Activated CD4-positive, alpha-beta T cell treated with anti-CD3 and anti-CD28 coated beads for 36 hours (primary cell): ENCODE measurements at regions not wholly inside any gene's neighbourhood (a gene's known extent, or its start where the extent isn't known, plus 50 kb on each side); places are given as distances from the start of the nearest gene placed in this dataset.

Experiments
- ATAC-seq: fragments of 200-7000 bp; cut with Tn5 transposase; one replicate; pipeline ENCODE4 v1.10.0; 2021; ENCODE audit warnings: mild to moderate bottlenecking, moderate library complexity
- CTCF ChIA-PET: fragments of 350-600 bp; sonication (Branson Sonifier 250); formaldehyde crosslinking; loops from one replicate; lab custom pipeline; 2021; ENCODE audit warnings: antibody characterized with exemption; lab: Charles Lee
- POLR2A ChIA-PET: fragments of 350-600 bp; sonication (Branson Sonifier 250); formaldehyde crosslinking; loops from one replicate; lab custom pipeline; 2021; ENCODE audit warnings: antibody characterized with exemption, inconsistent platforms; lab: Charles Lee
- DNase-seq: peaks from one replicate; pipeline ENCODE4 v3.0.0-alpha.2; 2020
- H3K27ac Mint-ChIP-seq: one replicate; pipeline ENCODE4 v1.8.0; 2021; ENCODE audit warnings: mixed read lengths
- H3K27me3 Mint-ChIP-seq: one replicate; pipeline ENCODE4 v1.8.0; 2021; ENCODE audit warnings: mixed read lengths
- H3K36me3 Mint-ChIP-seq: one replicate; pipeline ENCODE4 v1.8.0; 2021; ENCODE audit warnings: low read depth, mixed read lengths
- H3K4me1 Mint-ChIP-seq: one replicate; pipeline ENCODE4 v1.8.0; 2021; ENCODE audit warnings: mixed read lengths
- H3K4me3 Mint-ChIP-seq: one replicate; pipeline ENCODE4 v1.8.0; 2021; ENCODE audit warnings: mild to moderate bottlenecking, moderate library complexity, mixed read lengths
- H3K9me3 Mint-ChIP-seq: one replicate; pipeline ENCODE4 v1.8.0; 2021; ENCODE audit warnings: low read depth, mixed read lengths
- intact Hi-C, 2 experiments: fragments of 100-400 bp; cut with DNase I in 1 of 2; cut with micrococcal nuclease in 1 of 2; formaldehyde crosslinking; loops; one replicate each; pipeline versions ENCODE4 v1.14.2 to v1.15.1; 2022 to 2024; cut with DNase I, micrococcal nuclease

DNA sequence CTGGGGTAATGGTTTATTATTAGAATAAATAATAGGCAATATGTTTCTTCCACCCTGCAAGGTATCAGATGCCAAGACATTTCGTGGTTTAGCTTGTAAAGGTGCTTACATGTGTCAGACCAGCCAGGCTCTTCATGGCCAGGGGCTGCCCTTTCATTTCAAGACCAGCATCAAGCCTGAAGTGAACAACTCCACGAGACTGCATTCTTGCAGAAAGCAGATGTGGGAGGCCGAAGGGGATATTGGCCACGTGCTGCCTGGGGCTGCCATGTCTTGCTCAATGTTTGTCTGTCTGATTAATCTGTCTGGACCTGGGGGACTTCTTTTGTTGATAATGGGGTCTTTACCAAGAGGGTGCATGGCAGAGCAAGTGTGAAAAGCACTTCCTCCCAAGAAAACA lies 294.2 kb upstream of the RBFOX1 start:
- Mint-ChIP-seq H3K27me3 (no peaks in the 10 kb centered on the region), H3K36me3 (no peaks in the 10 kb centered on the region), H3K27ac (no peak overlapping the region), H3K9me3 (peaks cover 6% of the 10 kb centered on the region), H3K4me3 (no peak overlapping the region), H3K4me1 (no peaks in the 10 kb centered on the region)
- DNase-seq (no peak), ATAC-seq (no peak)
- CTCF ChIA-PET = no interaction called here
- POLR2A ChIA-PET = no interaction called here
- intact Hi-C loops = no loop called here

GRCh38 chr16:7037495-7037894 lies 295.1 kb upstream of the RBFOX1 start:
- H3K9me3 Mint-ChIP-seq = peaks cover 7% of the 10 kb centered on the region
- ATAC-seq (no peak), DNase-seq (no peak)
- H3K4me1 Mint-ChIP-seq = no peaks in the 10 kb centered on the region
- intact Hi-C loops = no loop called here
- POLR2A ChIA-PET = no interaction called here
- H3K27me3 Mint-ChIP-seq = no peaks in the 10 kb centered on the region
- no peak overlapping the region for H3K27ac Mint-ChIP-seq
- H3K36me3 Mint-ChIP-seq = no peaks in the 10 kb centered on the region
- CTCF ChIA-PET = no interaction called here
- no peak overlapping the region for H3K4me3 Mint-ChIP-seq

DNA sequence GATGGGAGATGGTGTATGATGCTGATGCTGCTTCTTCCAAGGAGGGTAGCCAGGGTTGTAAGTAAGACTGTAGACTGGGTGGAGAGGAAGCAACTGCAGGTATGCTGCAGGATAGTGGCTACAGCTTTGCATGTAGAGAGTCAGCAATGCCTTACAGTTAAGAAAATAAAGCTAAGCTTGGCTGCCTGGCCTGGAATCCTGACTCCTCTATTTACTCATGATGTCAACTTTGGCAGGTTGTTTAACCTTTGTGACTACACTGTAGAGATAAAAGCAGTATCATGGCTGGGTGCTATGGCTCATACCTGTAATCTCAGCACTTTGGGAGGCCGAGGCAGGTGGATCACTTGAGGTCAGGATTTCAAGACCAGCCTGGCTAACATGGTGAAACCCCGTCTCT lies 301.6 kb upstream of the RBFOX1 start:
- ATAC-seq (no peak), DNase-seq (no peak)
- Mint-ChIP-seq H3K27me3 (no peaks in the 10 kb centered on the region), H3K36me3 (no peaks in the 10 kb centered on the region), H3K9me3 (peaks cover 12% of the 10 kb centered on the region), H3K4me1 (no peaks in the 10 kb centered on the region), H3K4me3 (no peak overlapping the region), H3K27ac (no peak overlapping the region)
- ChIA-PET CTCF (no interaction called here), POLR2A (no interaction called here)
- intact Hi-C loops = no loop called here

DNA sequence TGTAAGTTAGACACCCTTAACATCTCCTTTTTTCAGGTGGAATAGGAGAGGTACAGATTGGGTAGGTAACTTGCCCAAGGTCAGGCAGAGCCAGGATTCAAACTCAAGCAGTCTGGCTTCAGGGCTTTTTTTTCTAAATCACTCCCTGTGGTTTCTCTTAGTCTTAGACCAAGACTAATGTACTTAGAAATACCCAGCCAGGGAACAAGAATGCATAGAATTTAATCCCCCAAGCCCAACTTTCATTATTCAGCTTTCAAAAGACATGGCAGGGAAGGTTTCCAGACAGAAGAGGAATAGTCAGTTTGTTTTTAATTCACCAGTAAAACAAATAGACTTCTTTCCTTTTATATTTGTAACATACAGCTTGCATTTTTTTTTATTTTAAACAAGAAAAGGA lies 305.2 kb upstream of the RBFOX1 start:
- H3K27me3 Mint-ChIP-seq = no peaks in the 10 kb centered on the region
- intact Hi-C loops = loop anchor here in 1 of 2 experiments (5.0 kb wide), 1 partner anchor 1145 kb away; no protein-coding TSS in a partner anchor

GRCh38 chr16:7026639-7027038 lies 306.0 kb upstream of the RBFOX1 start:
- H3K36me3 Mint-ChIP-seq = no peaks in the 10 kb centered on the region
- H3K4me3 Mint-ChIP-seq = no peak overlapping the region
- POLR2A ChIA-PET = no interaction called here
- CTCF ChIA-PET = no interaction called here
- no peaks in the 10 kb centered on the region for H3K27me3 Mint-ChIP-seq
- H3K27ac Mint-ChIP-seq = no peak overlapping the region
- H3K4me1 Mint-ChIP-seq = no peaks in the 10 kb centered on the region
- no peak for ATAC-seq
- intact Hi-C loops = loop anchor here in 1 of 2 experiments (5.0 kb wide), 1 partner anchor 1146 kb away; no protein-coding TSS in a partner anchor
- H3K9me3 Mint-ChIP-seq = peaks cover 13% of the 10 kb centered on the region
- no peak for DNase-seq

More for the DNA sequence above, 305.2 kb upstream of the RBFOX1 start:
- ChIA-PET POLR2A (no interaction called here), CTCF (no interaction called here)
- Mint-ChIP-seq H3K4me1 (no peaks in the 10 kb centered on the region), H3K36me3 (no peaks in the 10 kb centered on the region), H3K9me3 (peaks cover 14% of the 10 kb centered on the region), H3K4me3 (no peak overlapping the region), H3K27ac (no peak overlapping the region)
- ATAC-seq (no peak), DNase-seq (no peak)

- H3K4me3 Mint-ChIP-seq = no peak overlapping the region
- POLR2A ChIA-PET = no interaction called here
- CTCF ChIA-PET = no interaction called here
- no peak overlapping the region for H3K27ac Mint-ChIP-seq
- ATAC-seq (no peak), DNase-seq (peak; percentile 69)
- H3K4me1 Mint-ChIP-seq = no peaks in the 10 kb centered on the region
- no peaks in the 10 kb centered on the region for H3K27me3 Mint-ChIP-seq
- intact Hi-C loops = loop anchor here in 1 of 2 experiments (5.0 kb wide), 1 partner anchor 1147 kb away; no protein-coding TSS in a partner anchor
- H3K9me3 Mint-ChIP-seq = peaks cover 13% of the 10 kb centered on the region
- H3K36me3 Mint-ChIP-seq = no peaks in the 10 kb centered on the region
Observed at GRCh38 chr16:7025616-7026190, 306.9 kb upstream of the RBFOX1 start.

GRCh38 chr16:7021653-7022275 lies 310.9 kb upstream of the RBFOX1 start:
- peaks cover 22% of the 10 kb centered on the region for H3K9me3 Mint-ChIP-seq
- CTCF ChIA-PET = no interaction called here
- intact Hi-C loops = no loop called here

GRCh38 chr16:7017006-7017662 lies 315.5 kb upstream of the RBFOX1 start:
- DNase-seq (no peak), ATAC-seq (no peak)
- H3K27ac Mint-ChIP-seq = no peak overlapping the region
- H3K4me3 Mint-ChIP-seq = no peak overlapping the region
- H3K36me3 Mint-ChIP-seq = no peaks in the 10 kb centered on the region
- ChIA-PET POLR2A (no interaction called here), CTCF (no interaction called here)
- no peaks in the 10 kb centered on the region for H3K4me1 Mint-ChIP-seq
- H3K27me3 Mint-ChIP-seq = no peaks in the 10 kb centered on the region
- H3K9me3 Mint-ChIP-seq = peaks cover 28% of the 10 kb centered on the region
- intact Hi-C loops = loop anchor here in 1 of 2 experiments (10.0 kb wide), 1 partner anchor 62 kb away; no protein-coding TSS in a partner anchor

More at GRCh38 chr16:7021653-7022275, 310.9 kb upstream of the RBFOX1 start:
- DNase-seq (no peak), ATAC-seq (no peak)
- Mint-ChIP-seq H3K4me3 (no peak overlapping the region), H3K27ac (no peak overlapping the region), H3K27me3 (no peaks in the 10 kb centered on the region), H3K4me1 (no peaks in the 10 kb centered on the region), H3K36me3 (no peaks in the 10 kb centered on the region)
- POLR2A ChIA-PET = no interaction called here

DNA sequence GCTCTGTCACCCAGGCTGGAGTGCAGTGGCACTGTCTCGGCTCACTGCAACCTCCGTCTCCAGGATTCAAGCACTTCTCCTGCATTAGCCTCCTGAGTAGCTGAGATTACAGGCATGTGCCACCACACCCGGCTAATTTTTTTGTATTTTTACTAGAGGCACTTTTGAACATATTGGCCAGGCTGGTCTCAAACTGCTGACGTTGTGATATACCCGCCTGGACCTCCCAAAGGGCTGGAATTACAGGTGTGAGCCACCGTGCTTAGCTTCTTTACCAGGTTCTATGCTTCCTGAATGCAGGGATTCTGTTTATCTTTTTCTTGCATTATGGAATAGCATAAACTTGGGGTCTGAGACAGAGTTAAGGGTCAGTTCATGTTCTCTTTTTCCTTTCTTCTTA lies 317.9 kb upstream of the RBFOX1 start:
- H3K36me3 Mint-ChIP-seq = no peaks in the 10 kb centered on the region
- H3K9me3 Mint-ChIP-seq = peaks cover 35% of the 10 kb centered on the region
- no peak for DNase-seq
- H3K4me3 Mint-ChIP-seq = no peak overlapping the region
- no peaks in the 10 kb centered on the region for H3K4me1 Mint-ChIP-seq
- POLR2A ChIA-PET = no interaction called here
- ATAC-seq = no peak
- no peaks in the 10 kb centered on the region for H3K27me3 Mint-ChIP-seq
- intact Hi-C loops = loop anchor here in 1 of 2 experiments (10.0 kb wide), 1 partner anchor 60 kb away; no protein-coding TSS in a partner anchor
- H3K27ac Mint-ChIP-seq = no peak overlapping the region
- CTCF ChIA-PET = no interaction called here

- ATAC-seq (no peak), DNase-seq (no peak)
- Mint-ChIP-seq H3K4me1 (no peaks in the 10 kb centered on the region), H3K27ac (no peak overlapping the region), H3K4me3 (no peak overlapping the region), H3K36me3 (no peaks in the 10 kb centered on the region), H3K9me3 (peaks cover 33% of the 10 kb centered on the region), H3K27me3 (no peaks in the 10 kb centered on the region)
- ChIA-PET POLR2A (no interaction called here), CTCF (no interaction called here)
- intact Hi-C loops = loop anchor here in 1 of 2 experiments (10.0 kb wide), 1 partner anchor 59 kb away; no protein-coding TSS in a partner anchor
Observed at GRCh38 chr16:7013990-7014389, 318.7 kb upstream of the RBFOX1 start.

- Mint-ChIP-seq H3K36me3 (no peaks in the 10 kb centered on the region), H3K4me1 (no peaks in the 10 kb centered on the region), H3K4me3 (no peak overlapping the region), H3K9me3 (peaks cover 12% of the 10 kb centered on the region), H3K27me3 (no peaks in the 10 kb centered on the region), H3K27ac (no peak overlapping the region)
- ATAC-seq = no peak
- intact Hi-C loops = no loop called here
- CTCF ChIA-PET = interaction anchor here (0.7 kb wide), 1 partner anchor 1808 kb away, joined by 3 read pairs; no protein-coding TSS in a partner anchor
- no peak for DNase-seq
- POLR2A ChIA-PET = no interaction called here
Observed at GRCh38 chr16:7004266-7004665, 328.4 kb upstream of the RBFOX1 start.

DNA sequence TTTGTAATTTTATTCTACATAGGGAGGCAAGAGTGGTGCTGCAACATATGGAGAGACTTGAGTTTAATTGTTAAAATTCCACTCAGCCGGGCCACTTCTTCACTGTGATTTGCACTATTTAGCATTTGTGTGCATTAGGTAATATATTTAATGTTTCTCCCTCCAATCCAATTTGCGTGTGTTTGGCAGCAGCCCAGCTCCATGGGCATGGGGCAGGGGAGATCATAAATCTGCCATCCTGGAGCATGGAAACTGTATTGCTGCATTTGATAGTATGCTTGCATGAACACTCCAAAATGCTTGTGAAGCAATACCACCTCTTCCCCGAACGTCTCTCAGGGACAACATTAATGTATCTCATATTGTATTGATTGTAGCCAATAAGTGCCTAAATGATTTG lies 339.1 kb upstream of the RBFOX1 start:
- no peaks in the 10 kb centered on the region for H3K4me1 Mint-ChIP-seq
- DNase-seq (no peak), ATAC-seq (no peak)
- intact Hi-C loops = no loop called here
- ChIA-PET CTCF (no interaction called here), POLR2A (no interaction called here)
- no peaks in the 10 kb centered on the region for H3K36me3 Mint-ChIP-seq
- no peaks in the 10 kb centered on the region for H3K27me3 Mint-ChIP-seq
- no peak overlapping the region for H3K27ac Mint-ChIP-seq
- H3K4me3 Mint-ChIP-seq = no peak overlapping the region
- peaks cover 11% of the 10 kb centered on the region for H3K9me3 Mint-ChIP-seq
